Peyer's patch (tissue), 4 donors: ENCODE measurements at regions not wholly inside any gene's neighbourhood (a gene's known extent, or its start where the extent isn't known, plus 50 kb on each side); places are given as distances from the start of the nearest gene placed in this dataset.

Source experiments
- POLR2A ChIP-seq, 2 donors: fragments of 450-650 bp; IDR thresholded peaks; one replicate each; pipeline ENCODE4 v1.5.1; 2017; ENCODE audit warnings: antibody characterized with exemption in 2 of 2, mild to moderate bottlenecking in 2 of 2, moderate library complexity in 2 of 2
- TF ChIP-seq, protein P1 (sequence below), 6 experiments: fragments of 450-650 bp in 4 of 6; fragments of 200-600 bp in 2 of 6; sonication (generic) in 1 of 6; IDR thresholded peaks; one replicate each; pipeline ENCODE4 v1.5.1; 2017 to 2019; ENCODE audit warnings: antibody characterized with exemption in 6 of 6, mild to moderate bottlenecking in 3 of 6, moderate library complexity in 1 of 6

DNA sequence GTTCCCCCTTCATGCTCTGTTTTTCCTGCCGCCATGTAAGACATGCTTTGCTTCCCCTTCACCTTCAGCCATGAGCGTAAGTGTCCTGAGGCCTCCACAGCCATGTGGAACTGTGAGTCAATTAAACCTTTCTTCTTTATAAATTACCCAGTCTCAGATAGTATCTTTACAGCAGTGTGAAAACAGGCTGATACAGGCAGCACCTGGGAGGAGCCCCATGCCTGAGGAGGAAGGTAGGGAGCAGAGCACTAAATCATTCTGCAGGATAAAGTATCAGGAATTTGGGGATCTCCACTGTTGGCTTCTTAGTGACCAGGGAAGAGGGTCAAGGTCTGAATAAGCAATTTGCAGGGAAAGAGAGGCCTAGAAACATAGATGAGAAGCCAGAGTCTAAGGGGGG, 78.0 kb downstream of the KCNF1 start:
- TF ChIP-seq POLR2A (IDR thresholded peaks at IDR 0.05), result no peak
- TF ChIP-seq, protein P1, sequence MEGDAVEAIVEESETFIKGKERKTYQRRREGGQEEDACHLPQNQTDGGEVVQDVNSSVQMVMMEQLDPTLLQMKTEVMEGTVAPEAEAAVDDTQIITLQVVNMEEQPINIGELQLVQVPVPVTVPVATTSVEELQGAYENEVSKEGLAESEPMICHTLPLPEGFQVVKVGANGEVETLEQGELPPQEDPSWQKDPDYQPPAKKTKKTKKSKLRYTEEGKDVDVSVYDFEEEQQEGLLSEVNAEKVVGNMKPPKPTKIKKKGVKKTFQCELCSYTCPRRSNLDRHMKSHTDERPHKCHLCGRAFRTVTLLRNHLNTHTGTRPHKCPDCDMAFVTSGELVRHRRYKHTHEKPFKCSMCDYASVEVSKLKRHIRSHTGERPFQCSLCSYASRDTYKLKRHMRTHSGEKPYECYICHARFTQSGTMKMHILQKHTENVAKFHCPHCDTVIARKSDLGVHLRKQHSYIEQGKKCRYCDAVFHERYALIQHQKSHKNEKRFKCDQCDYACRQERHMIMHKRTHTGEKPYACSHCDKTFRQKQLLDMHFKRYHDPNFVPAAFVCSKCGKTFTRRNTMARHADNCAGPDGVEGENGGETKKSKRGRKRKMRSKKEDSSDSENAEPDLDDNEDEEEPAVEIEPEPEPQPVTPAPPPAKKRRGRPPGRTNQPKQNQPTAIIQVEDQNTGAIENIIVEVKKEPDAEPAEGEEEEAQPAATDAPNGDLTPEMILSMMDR (IDR thresholded peaks at IDR 0.05), result no peak
